Lung (tissue), 9 donors: ENCODE measurements at regions not wholly inside any gene's neighbourhood (a gene's known extent, or its start where the extent isn't known, plus 50 kb on each side); places are given as distances from the start of the nearest gene placed in this dataset.
"Not testable (repeated sequence)": the region's sequence is repeated elsewhere in the genome, so short reads cannot be mapped to it uniquely, and the experiment has no call there.

ENCODE experiments used
- ATAC-seq: fragments of 200-7000 bp; cut with Tn5 transposase; one replicate; pipeline ENCODE4 v1.9.1; 2020; ENCODE audit warnings: moderate number of reproducible peaks; ENCODE audit not compliant: insufficient read depth, low FRiP score
- DNase-seq, 3 donors: peaks; one replicate each; pipeline ENCODE4 v3.0.0-alpha.2; 2013 to 2017
- H3K27ac ChIP-seq, 2 donors: one replicate each; pipeline ENCODE4 v1.5.1; 2013; ENCODE audit warnings: mild to moderate bottlenecking in 2 of 2, moderate library complexity in 2 of 2, control low read depth in 1 of 2, inconsistent platforms in 1 of 2, low read depth in 1 of 2, low read length in 1 of 2
- H3K27me3 ChIP-seq, 3 donors: one replicate each; pipeline ENCODE4 v1.5.1; 2013; ENCODE audit warnings: low read length in 2 of 3; ENCODE audit not compliant: control insufficient read depth in 3 of 3, insufficient read depth in 3 of 3
- H3K36me3 ChIP-seq, 4 donors: one replicate each; pipeline ENCODE4 v1.5.1; 2013; ENCODE audit warnings: low read length in 4 of 4, mild to moderate bottlenecking in 1 of 4, moderate library complexity in 1 of 4; ENCODE audit not compliant: control insufficient read depth in 4 of 4, insufficient read depth in 4 of 4
- H3K4me1 ChIP-seq, 5 donors: one replicate each; pipeline ENCODE4 v1.5.1; 2013; ENCODE audit warnings: low read length in 5 of 5, mild to moderate bottlenecking in 2 of 5, moderate library complexity in 1 of 5; ENCODE audit not compliant: control insufficient read depth in 5 of 5, insufficient read depth in 5 of 5
- H3K4me3 ChIP-seq: one replicate; pipeline ENCODE4 v1.5.1; 2013; ENCODE audit warnings: mild to moderate bottlenecking, control low read depth, moderate library complexity
- H3K9ac ChIP-seq, 2 donors: one replicate each; pipeline ENCODE4 v1.5.1; 2013; ENCODE audit warnings: low read length in 2 of 2, control low read depth in 1 of 2; ENCODE audit not compliant: insufficient read depth in 1 of 2
- H3K9me3 ChIP-seq, 4 donors: one replicate each; pipeline ENCODE4 v1.5.1; 2013; ENCODE audit warnings: low read length in 3 of 4, mild to moderate bottlenecking in 1 of 4, moderate library complexity in 1 of 4; ENCODE audit not compliant: control insufficient read depth in 4 of 4, insufficient read depth in 3 of 4
- WGBS, 2 donors: extraction: QIAGEN DNeasy Blood & Tissue Kit; methylation state at CpG; one replicate each; pipeline ENCODE4 v1.1.7; 2013; 5-methylcytosine and 5-hydroxymethylcytosine counted together
- donor health status: Bipolar disorder and iron deficiency.
- donor health status: healthy.
- donor health status: DM: yes; HTN: yes; CAD: no.

DNA sequence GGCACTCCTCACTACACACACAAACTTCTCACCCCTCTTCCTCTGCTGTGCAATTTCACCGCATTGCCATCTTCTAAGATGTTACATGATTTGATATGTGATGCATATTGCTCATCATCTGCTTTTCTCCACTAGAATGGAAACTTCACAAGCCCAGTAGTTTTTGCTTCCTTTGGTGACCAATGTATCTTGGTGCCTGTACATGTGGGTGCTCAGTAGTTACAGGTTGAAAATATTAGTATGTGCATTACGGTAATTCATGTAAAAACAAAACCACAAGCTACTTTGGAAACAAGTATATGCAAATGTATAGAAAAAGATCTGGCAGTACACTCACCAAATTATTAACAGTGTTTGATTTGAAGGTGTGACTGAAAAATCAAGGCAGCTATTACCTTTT is 522.4 kb downstream of the TTLL7 start:
- not testable (repeated sequence) for H3K9ac ChIP-seq, H3K36me3 ChIP-seq, H3K4me3 ChIP-seq, H3K4me1 ChIP-seq, H3K27ac ChIP-seq, H3K27me3 ChIP-seq, DNase-seq, H3K9me3 ChIP-seq, ATAC-seq
- WGBS, 2 donors: 88 to 90% methylated on average over 2 of the region's 2 CpGs

DNA sequence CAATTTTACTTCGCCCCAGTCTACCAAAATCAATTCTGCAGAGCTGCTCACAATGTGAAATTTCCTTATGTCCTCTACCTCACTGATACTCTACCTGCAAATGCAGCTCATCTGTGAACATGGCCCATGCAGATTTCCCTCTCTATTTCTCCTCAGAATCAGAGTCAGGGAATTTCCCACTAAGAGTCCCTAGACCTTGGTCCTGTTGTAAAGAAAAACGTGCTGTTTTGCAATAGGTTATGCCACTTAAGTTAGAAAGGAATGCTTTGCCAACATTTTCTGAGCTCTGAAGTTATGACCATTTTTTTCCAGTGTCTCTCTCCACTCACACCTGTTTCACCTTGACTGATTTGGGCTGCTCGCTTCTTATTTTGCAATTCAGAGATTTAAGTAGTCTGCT is 524.0 kb downstream of the TTLL7 start:
- H3K27ac ChIP-seq, H3K27me3 ChIP-seq, H3K36me3 ChIP-seq, H3K4me1 ChIP-seq, H3K9me3 ChIP-seq, H3K4me3 ChIP-seq, H3K9ac ChIP-seq: not testable (repeated sequence)
- ATAC-seq (peak; percentile 27), DNase-seq (peak in 1 of 3 donors; percentile 47)
- 70 to 82% methylated on average over 3 of the region's 3 CpGs for WGBS, 2 donors

DNA sequence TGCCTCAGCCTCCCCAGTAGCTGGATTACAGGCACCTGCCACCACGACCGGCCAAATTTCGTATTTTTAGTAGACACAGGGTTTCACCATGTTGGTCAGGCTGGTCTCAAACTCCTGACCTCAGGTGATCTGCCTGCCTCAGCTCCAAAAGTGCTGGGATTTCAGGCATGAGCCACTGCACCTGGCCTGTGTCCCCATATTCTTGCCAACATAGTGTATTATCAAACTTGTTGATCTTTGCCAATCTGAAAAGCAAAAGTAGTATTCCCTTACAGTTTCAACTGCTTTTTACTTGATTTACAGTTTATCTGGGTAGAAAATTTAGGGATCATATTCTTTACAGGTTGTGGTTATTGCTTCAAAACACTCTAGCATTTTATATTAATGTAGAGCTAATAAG is 524.9 kb downstream of the TTLL7 start:
- H3K36me3 ChIP-seq, H3K27me3 ChIP-seq, H3K9me3 ChIP-seq, H3K4me3 ChIP-seq, ATAC-seq, H3K4me1 ChIP-seq, H3K27ac ChIP-seq, H3K9ac ChIP-seq, DNase-seq: not testable (repeated sequence)
- 90 to 95% methylated on average over 3 of the region's 3 CpGs for WGBS, 2 donors

DNA sequence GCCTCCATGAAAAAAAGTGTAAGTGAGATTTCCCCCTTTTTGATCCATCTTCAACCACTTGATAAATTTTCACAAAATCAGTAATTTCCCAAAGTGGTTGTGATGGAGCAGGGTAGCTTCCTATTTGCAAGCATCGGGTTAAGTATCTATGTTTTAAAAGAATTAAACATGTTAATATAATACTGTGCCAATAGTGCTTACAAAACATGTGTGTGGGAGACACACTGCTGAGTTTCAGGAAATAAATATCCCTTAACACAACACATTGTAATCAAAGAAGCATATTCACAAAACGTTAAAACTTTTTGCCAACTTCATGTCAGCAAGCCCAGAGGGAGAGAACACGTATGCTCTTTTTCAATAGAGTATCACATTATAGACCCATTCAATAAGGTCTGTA is 526.9 kb downstream of the TTLL7 start:
- H3K36me3 ChIP-seq, H3K9me3 ChIP-seq, H3K27ac ChIP-seq, H3K4me3 ChIP-seq, ATAC-seq, H3K9ac ChIP-seq, H3K27me3 ChIP-seq, H3K4me1 ChIP-seq: not testable (repeated sequence)
- peak in 2 of 3 donors; percentile 67 to 83 for DNase-seq
- WGBS, 2 donors: 38 to 60% methylated on average over 3 of the region's 3 CpGs

DNA sequence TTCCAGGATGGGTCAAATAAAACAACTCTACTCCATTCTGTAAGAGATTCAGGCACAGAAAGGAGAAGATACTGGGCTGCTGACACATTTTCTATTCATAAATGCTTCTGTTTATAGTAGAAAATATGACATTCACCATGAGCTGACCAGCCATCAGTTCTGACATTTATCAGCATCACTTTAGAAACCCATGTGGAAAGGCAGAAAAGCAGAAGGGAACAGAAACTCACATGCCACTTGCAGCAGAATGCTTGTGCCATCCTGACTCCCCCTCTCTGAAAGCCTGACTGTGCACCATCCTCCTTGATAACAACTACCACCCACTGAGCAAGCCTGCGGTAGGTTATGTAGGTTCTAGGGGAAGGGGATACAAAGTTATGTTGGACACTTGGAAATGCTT is 527.7 kb downstream of the TTLL7 start:
- not testable (repeated sequence) for H3K9ac ChIP-seq, H3K4me1 ChIP-seq, ATAC-seq, H3K27me3 ChIP-seq, H3K9me3 ChIP-seq, H3K4me3 ChIP-seq, H3K27ac ChIP-seq, H3K36me3 ChIP-seq
- 85 to 96% methylated on average over 1 of the region's 1 CpG for WGBS, 2 donors
- peak in 1 of 3 donors; percentile 24 for DNase-seq

DNA sequence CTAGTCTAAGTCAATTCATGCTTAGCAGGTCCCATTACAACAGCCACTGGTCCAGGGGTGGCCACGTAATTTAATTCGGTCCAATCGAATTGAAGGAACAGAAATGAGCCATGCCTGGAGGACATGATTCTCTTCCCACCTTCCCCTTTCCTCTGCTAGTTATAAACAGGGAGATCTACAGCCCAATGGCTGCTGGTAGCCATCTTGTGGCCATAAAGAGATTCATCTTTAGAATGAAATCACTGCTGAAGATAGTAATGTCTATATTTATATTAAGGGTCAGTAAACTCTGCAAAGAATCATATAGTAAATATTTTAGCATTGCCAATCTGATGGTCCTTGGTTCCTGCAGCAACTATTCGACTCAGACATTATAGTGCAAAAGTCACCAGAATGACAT is 530.6 kb downstream of the TTLL7 start:
- not testable (repeated sequence) for H3K27me3 ChIP-seq, H3K9ac ChIP-seq, H3K4me1 ChIP-seq, H3K27ac ChIP-seq, ATAC-seq, H3K4me3 ChIP-seq, H3K36me3 ChIP-seq, H3K9me3 ChIP-seq, DNase-seq
- WGBS, 2 donors: 90 to 94% methylated on average over 4 of the region's 4 CpGs

DNA sequence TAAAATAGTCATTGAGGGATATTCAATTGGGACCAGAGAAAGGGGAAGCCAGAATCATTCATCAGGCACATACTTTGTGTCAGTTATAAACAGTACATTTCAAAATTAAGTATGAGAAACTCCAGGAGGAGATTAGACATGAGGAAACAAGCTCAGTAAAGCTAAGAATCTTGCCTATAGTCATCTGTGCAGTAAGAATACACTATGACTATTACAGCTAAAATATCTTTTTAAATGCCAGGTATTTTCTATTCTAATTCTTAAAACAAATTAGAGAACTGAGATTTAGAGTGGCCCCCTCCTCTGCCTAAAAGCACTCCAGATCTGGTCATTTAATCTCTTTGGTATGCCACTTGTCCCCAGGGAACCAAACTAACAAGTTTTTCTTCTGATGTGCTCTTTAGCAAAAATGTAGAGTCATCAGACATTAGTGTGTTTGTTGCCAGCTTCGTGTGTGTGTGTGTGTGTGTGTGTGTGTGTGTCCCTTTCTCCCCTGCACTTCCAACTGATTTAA is 541.1 kb downstream of the TTLL7 start:
- not testable (repeated sequence) for H3K27ac ChIP-seq, H3K4me1 ChIP-seq, H3K4me3 ChIP-seq, H3K27me3 ChIP-seq, H3K36me3 ChIP-seq, H3K9me3 ChIP-seq, H3K9ac ChIP-seq
- peak; percentile 18 to 88 (median 80) for DNase-seq
- WGBS, 2 donors: 38 to 59% methylated on average over 1 of the region's 1 CpG
- peak; percentile 49 for ATAC-seq

DNA sequence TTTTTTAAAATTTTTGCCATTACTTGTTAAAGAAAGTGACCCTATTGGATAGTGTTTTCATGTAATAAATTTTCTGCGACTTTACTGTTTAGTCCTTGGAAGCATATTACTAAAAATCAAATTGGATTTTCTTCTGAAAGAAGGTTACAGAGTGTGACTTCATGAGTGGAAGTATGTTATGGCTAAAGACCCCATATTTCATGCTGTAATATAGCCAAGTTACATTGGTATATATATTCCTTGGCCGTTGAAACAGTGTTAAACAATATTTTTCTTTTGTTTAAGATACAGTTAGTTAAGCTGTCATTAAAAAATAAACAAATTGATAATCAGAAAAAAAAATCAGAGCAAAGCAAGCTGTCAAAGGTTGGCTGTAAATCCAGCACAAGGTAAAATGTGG is 541.7 kb downstream of the TTLL7 start:
- H3K27ac ChIP-seq, H3K9me3 ChIP-seq, H3K4me3 ChIP-seq, H3K4me1 ChIP-seq, H3K27me3 ChIP-seq, H3K9ac ChIP-seq, ATAC-seq, H3K36me3 ChIP-seq: not testable (repeated sequence)
- DNase-seq: peak in 2 of 3 donors; percentile 73 to 77
- WGBS, 2 donors: 62 to 76% methylated on average over 2 of the region's 2 CpGs

DNA sequence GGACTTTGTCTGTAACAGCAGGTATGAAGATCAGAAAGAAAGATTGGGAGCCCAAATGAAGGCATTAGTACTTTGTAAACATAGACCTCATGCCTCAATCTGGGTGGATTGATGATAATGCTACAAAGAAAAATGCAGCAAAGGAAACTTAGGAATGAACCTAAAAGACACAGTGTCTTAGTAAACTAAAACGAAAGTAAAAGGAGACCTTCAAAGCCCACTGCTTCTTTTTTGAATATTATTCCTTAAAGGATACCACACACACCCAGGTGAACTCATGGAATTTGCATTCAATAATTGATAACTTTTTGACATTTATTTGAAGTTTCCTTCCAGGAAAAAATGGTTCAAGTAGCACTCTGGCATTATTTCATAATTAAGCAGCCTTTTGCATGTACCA is 543.2 kb downstream of the TTLL7 start:
- H3K4me1 ChIP-seq, DNase-seq, ATAC-seq, H3K9me3 ChIP-seq, H3K27me3 ChIP-seq, H3K4me3 ChIP-seq, H3K27ac ChIP-seq, H3K36me3 ChIP-seq, H3K9ac ChIP-seq: not testable (repeated sequence)
- WGBS, 2 donors: 21 to 28% methylated on average over 1 of the region's 1 CpG
